ENCODE measurements at regions not wholly inside any gene's neighbourhood (a gene's known extent, or its start where the extent isn't known, plus 50 kb on each side); places are given as distances from the start of the nearest gene placed in this dataset.
A peak's percentile ranks its signal among the peaks of the same experiment; 100 is the strongest.

DNA sequence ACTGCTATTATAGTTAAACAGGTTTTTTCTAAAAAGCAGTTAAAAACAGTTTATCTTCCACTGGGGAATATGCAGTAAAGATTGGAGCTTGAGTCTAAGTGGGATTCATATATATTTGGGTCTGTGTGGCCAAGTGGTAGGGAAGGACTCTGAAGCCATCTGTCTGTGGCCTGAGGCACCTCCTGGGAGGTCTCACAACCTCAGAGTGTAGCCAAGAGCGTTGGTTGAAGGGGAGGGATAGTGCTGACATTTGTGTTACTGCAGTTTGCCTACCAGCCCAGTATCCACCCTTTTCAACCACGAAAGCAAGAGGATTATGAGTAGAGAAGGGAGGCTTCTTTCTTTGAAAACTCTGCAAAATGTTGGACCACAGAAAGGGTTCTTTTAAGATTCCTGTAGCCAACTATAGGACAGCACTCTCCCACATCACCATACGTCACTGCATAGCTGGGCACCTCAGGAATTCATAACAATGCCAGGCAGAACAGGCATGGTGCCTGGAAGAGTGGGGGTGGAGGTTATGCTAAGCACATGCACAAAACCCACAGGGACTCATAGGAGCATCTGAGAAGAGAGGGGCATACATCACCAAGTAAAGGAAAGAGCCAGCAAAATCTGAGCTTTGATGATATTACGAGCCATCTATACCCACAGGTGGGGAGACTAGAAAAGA, 90.5 kb upstream of the HEY2 start:
- no peak for DNase-seq (ENCODE audit: low spot score)

DNA sequence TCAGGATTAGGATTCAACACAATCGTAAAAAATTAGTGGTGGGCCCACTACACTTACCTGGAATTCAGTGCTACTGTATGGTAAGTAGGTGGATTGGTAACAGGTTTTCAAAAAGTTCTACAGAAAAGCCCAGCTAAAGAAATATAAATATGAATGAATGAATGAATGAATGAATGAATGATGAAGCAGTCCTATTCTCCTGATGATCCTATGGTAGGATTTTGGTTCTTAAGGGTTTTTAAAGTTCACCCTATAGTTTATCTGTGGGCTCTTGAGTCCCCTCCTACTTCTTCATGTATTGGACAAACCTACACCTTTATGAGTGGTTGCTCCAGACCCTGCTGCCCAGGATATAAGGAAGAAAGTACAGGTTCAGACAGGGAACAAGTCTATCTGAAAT, 89.5 kb upstream of the HEY2 start:
- no peak for DNase-seq (ENCODE audit: low spot score)

DNA sequence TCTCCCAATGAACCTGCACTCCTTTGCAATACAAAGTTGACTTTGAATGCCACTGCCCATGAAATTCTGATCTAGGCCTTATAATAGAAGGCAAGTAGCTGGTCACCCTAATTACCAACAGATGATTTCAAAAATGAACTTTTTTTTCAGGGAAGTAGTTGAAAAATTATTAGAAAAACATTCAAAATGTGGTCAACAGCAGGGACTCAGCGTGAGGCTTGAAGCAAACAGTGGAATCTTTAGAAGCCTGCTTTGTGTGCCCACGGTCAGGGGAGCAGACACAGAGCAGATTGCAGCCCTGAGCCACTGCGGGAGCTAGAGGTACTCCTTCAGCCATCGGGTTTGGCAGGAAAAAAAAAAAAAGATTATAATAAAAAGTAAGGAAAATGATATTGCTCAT, 87.1 kb upstream of the HEY2 start:
- no peak for DNase-seq (ENCODE audit: low spot score)

DNA sequence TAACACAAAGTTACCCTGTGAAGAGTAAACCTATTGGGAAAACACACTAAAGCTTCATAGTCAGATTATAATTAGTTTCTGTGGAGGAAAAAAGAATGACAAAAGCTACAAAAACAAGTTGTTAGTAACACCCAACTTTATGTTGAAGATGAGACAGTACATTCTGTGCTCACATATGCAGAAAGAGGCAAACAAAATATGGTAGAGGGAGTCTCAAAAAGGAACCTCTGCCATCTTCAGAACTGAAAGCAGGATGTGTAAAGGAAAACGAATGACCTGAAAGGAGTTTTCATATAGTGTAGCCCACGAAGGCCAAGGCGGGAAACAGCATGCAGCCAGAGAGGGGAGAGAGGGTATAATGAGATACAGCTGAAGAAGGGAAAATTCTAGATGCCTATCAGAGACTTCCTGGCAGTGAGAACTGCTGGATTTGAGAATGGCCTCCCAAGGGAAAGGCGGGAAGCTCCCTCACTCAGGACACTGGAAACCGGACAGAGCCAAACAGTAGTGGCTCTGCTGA, 84.1 kb upstream of the HEY2 start:
- DNase-seq (ENCODE audit: low spot score), result no peak

DNA sequence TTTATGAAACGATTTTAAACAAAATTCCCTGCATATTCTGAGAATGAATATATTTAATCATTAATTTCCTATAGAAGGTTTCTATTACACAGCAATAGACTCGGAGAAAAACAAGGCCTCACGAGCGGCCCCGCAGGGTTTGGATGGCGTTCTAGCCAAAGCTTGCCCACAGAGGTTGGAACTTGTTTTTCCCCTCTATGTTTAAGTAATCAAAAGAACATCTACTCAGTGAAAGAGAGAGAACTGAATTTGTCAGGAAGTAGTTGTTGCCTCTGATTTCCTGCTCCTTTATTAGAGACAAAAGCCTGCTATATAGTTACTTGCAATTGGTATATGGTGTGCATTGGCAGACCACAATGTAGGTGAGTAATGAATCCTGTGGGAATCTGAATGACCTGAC, 82.1 kb upstream of the HEY2 start:
- DNase-seq (ENCODE audit: low spot score), result no peak

DNA sequence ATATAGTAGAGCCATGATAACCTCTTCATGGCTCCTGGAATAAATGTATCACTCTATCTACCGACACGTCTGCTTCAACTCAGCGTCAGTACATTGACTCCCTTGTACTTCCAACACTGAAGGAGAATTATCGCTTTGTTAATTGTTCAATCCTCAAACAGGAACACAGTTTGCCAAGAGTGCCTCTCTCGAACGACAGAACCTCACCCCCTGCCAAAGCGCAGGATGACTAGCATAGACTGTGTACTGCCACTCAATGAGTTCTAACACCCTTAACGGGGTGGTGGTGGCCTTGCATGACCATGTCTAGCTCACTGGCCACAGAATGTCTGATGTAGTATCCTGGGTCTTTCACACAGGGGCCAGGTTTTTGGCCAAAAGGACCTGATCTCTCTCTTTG, 81.4 kb upstream of the HEY2 start:
- peak; percentile 74 for DNase-seq (ENCODE audit: low spot score)

DNA sequence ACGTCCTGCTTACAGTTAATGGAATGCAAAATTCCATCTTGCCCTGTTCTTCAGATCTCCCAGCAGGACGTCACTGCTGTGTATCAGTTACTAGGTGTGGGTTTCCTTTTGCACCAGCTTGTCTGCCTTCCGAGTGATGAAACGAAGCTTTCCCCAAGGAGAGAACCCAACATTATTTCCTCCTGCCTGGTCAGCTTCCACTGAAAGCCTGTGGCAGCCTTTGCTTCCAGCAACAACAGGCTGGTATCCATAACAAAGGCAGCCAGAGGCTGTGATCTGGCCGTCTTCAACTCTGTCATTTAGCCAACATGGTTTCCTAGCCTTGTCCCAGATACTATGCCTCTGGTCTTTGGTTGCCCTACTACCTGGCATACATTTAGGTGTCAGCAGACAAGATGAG, 78.9 kb upstream of the HEY2 start:
- DNase-seq (ENCODE audit: low spot score), result no peak

DNA sequence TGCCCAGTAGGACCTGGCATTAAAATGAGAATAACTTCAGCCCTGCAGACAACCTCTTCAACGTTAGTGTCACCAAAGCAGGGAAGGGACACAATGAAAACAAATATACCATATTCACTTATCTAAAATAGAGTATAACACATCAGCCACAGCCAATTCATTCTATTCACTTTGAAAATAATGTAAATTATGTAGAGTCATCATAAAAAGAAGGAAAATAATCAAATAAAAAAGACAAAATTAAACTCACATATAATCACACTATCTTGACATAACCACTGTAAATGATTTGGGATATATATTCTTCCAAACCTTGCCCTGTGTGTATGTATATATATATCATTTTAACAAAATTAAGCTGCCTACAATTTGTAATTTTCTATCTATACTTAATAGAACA, 78.1 kb upstream of the HEY2 start:
- DNase-seq (ENCODE audit: low spot score), result no peak

DNA sequence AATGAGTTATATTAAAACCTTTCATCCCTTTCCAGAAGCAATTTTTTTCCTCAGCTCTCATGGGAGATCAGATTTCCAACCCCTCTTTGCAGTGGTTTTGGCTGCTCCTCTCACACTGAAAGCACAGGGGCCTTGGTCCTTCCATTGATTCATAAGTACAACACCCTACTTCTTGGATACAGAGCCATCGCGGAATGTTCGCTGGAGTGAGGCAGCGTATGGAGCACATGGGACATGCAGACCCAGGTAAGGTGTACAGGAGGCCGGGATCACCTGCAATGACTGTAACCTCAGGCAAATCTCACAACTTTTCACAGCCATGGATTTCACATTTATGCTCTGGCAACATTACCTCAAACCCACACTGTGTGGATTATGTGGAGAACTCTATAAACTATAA, 75.2 kb upstream of the HEY2 start:
- DNase-seq (ENCODE audit: low spot score), result no peak

DNA sequence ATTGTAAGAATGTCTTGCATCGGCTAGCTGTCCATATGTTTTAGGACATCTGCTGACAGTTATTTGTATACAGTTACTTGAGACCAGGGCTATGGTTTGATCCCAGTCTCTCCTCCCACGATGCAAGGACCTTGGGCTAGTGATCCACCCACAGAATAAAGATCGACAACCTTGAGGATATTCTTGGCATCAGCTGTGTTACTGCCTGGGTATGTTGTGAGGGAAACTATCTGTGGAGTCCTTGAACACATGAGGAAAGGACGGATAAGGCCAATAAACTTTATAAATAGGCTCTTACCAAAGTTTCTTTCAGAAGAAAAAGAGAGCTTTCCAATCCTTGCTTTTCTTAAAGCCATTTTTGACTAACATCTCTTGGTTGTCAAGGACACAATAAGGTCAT, 70.8 kb upstream of the HEY2 start:
- DNase-seq (ENCODE audit: low spot score), result no peak

DNA sequence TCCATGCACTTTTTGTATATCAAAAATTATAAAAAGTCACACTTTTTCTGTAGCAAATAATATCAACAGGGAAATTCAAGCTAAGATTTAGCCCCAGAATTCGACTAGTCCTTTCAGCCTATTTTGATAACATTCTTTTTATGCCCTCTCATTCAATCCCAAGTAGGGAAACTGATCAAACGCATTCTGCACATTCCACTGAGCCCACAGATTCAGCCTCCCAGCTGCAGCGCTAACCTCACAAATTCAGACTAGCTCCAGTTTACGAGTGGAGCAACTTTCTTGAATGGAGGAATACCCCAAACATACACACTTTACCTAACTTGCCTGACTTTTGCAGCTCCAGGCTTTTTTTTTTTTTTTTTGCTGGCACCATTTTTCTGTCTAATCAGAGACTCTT, 70.3 kb upstream of the HEY2 start:
- no peak for DNase-seq (ENCODE audit: low spot score)

DNA sequence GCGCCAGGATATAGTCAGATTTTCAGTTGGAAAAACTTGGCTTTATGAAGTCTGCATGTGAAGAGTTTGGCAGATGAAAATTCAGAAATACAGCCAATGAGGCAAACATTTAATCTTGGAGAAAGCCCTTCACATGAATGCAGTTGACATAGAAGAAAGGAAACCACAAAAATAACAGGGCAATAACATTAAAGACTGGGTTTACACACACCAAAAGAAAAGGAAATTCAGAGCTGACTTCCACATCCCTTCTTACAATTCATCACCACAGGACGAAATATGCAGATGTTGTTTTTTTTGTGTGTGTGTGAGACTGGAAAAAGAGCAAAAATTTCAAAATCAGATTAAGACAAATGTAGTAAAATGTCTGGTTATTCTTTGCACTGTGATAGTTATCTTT, 69.8 kb upstream of the HEY2 start:
- DNase-seq (ENCODE audit: low spot score), result no peak

DNA sequence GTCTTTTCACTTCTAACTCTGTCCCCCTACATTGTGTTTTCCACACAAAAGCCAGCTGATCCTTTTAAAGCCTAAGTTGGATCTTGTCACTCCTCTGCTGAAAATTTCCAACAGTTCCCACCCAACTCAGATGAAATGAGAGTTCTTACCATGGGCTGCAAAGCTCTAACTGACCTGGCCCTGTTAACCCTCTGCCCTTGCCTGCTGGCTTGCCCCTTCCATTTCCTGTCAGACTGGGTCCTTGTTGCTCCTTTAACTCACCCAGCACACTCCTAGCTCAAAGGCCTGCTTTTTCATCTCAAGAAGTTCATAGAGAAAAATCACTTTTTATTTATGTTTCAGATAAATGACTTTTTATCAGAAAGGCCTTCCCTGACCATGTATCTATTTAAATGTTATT, 66.5 kb upstream of the HEY2 start:
- no peak for DNase-seq (ENCODE audit: low spot score)

DNA sequence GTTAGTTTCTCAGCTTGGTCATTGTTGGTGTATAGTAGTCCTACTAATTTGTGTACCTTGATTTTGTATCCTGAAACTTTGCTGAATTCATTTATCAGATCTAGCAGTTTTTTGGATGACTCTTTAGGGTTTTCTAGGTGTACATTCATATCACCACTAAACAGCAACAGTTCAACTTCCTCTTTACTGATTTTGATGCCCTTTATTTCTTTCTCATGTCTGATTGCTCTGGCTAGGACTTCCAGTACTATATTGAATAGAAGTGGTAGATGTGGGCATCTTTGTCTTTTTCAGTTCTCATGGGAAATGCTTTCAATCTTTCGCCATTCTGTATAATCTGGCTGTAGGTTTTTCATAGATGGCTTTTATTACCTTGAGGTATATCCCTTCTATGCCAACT, 61.3 kb upstream of the HEY2 start:
- no peak for DNase-seq (ENCODE audit: low spot score)

DNA sequence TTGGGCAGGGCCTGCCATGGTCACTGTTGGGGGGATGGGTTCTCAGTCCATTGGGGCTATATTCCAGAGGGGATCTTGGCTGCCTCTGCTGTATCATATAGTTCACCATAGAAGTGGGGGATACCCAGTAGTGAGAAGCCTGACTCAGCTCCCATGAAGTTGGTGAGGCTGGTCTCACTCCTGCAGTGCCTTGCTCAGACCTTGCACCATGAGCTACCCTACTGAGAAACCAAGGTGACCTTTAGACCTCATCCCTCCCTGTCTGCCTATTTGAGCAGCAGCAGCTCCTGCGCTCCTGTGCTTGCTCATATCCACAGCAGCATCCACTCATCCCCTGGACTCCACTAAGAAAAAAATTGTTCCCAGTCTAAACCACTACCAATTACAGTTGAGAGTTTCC, 56.0 kb upstream of the HEY2 start:
- no peak for DNase-seq (ENCODE audit: low spot score)

DNA sequence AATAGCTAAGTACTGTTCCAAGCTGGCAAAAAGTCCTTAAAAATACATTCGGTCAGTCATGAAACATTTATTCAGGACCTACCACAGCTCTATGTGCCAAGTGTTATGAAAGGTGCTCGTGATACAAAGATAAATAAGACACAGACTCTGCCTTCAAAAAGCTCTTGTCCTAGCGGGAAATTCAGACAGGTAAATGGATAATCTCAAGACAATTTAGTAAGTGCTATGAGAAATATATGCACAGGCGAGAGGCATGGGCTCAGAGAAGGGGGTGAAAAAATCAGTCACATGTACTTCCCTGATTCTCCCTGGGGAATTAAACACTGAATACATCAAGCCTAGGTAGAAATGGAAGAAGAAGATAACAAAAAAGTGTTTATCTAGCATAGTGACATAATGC, 49.8 kb upstream of the HEY2 start:
- DNase-seq (ENCODE audit: low spot score), result peak; percentile 12
